Stimulated activated naive CD8-positive, alpha-beta T cell treated with anti-CD3 and anti-CD28 coated beads, Interleukin-15, amount 100 ng/mL, for 72 hours (primary cell): ENCODE measurements at regions not wholly inside any gene's neighbourhood (a gene's known extent, or its start where the extent isn't known, plus 50 kb on each side); places are given as distances from the start of the nearest gene placed in this dataset.

ENCODE experiments used
- ATAC-seq: fragments of 150-1000 bp; cut with Tn5 transposase; 2 replicates; pipeline ENCODE4 v1.10.0; 2021; ENCODE audit warnings: mild to moderate bottlenecking, moderate library complexity
- DNase-seq, 2 donors: peaks; one replicate each; pipeline ENCODE4 v3.0.0; 2021 to 2022
- H3K27ac Mint-ChIP-seq, 2 donors: one replicate each; pipeline ENCODE4 v1.8.0; 2022; ENCODE audit warnings: mild to moderate bottlenecking in 2 of 2, mixed read lengths in 2 of 2, moderate library complexity in 2 of 2
- H3K27me3 Mint-ChIP-seq: one replicate; pipeline ENCODE4 v1.8.0; 2022; ENCODE audit warnings: mixed read lengths
- H3K4me1 Mint-ChIP-seq: one replicate; pipeline ENCODE4 v1.8.0; 2022; ENCODE audit warnings: mild to moderate bottlenecking, mixed read lengths
- H3K4me3 Mint-ChIP-seq, 2 donors: one replicate each; pipeline ENCODE4 v1.8.0; 2022; ENCODE audit warnings: mild to moderate bottlenecking in 2 of 2, mixed read lengths in 2 of 2, moderate library complexity in 1 of 2
- H3K9me3 Mint-ChIP-seq, 2 donors: one replicate each; pipeline ENCODE4 v1.8.0; 2022; ENCODE audit warnings: mixed read lengths in 2 of 2

- ATAC-seq (no peak), DNase-seq (no peak)
- Mint-ChIP-seq H3K4me1 (no peaks in the 10 kb centered on the region), H3K9me3 (peaks cover 5 to 20% of the 10 kb centered on the region in 2 donors), H3K27ac (no peak overlapping the region), H3K4me3 (no peak overlapping the region), H3K27me3 (no peaks in the 10 kb centered on the region)
Measured at GRCh38 chr2:116585669-116586327, 1228.7 kb upstream of the DDX18 start.

- peaks cover 5 to 20% of the 10 kb centered on the region in 2 donors for H3K9me3 Mint-ChIP-seq
- DNase-seq, result no peak
- H3K27ac Mint-ChIP-seq, result no peak overlapping the region
- no peak for ATAC-seq
- no peaks in the 10 kb centered on the region for H3K27me3 Mint-ChIP-seq
- H3K4me1 Mint-ChIP-seq, result no peaks in the 10 kb centered on the region
- no peak overlapping the region for H3K4me3 Mint-ChIP-seq
Measured at GRCh38 chr2:116586328-116586689, 1228.2 kb upstream of the DDX18 start.
